Hematopoietic multipotent progenitor cell treated with erythropoietin and hydrocortisone succinate and interleukin-3 and kit ligand, for 6 days (in vitro differentiated cells): ENCODE measurements at regions not wholly inside any gene's neighbourhood (a gene's known extent, or its start where the extent isn't known, plus 50 kb on each side); places are given as distances from the start of the nearest gene placed in this dataset.

ENCODE experiments used
- DNase-seq: peaks from one replicate; pipeline ENCODE4 v3.0.0-alpha.2; 2015

DNA sequence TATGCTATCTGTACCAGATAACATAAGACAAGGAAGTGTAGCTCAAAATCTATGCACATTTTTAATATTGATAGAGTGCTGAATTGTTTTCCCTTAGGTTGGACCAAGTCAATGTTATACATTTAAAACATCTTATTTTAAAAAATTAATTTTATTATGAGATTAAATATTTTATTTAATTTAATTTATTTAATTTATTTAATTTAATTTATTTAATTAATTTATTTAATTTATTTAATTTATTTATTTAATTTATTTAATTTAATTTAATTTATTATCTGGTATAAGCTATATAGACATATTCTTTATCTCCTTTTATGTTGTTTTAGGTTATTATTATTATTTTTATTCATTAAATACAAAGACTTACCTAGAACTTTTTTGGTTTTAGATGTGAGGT lies 551.7 kb upstream of the LRRTM1 start:
- DNase-seq = no peak

DNA sequence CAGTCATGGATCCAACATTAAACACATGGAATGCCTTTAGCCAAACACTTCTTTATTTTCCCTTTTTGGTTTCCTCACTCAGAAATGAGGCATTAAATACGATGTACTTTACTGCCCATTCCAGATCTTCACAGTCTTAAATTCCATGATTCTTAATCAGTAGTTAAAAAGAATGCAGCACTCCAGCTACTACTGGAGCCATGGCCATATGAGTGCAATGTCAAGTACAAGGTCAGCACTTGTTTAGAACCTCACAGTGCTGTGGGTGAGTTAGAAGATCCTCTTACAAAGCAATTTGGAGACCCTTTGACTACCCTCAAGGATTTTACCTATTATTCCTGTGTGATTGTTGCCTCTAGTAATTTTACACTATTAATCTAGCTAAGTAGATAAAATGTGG lies 550.3 kb upstream of the LRRTM1 start:
- DNase-seq = no peak

DNA sequence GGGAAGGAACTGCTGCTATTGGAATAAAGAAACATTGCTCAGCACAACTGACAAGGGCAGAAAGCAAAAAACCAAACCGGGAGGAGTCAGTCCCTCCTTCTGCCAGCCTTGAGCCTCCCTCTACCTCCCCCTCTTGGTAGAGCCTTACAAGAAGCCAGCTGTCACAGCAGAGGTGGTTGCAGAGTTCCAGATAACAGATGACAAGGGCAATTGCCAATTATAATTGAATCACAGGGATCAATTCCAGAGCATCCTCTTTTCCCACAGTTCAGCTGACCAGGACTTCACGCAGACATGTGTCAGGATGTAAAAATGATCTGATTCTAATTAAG lies 548.2 kb upstream of the LRRTM1 start:
- no peak for DNase-seq

DNA sequence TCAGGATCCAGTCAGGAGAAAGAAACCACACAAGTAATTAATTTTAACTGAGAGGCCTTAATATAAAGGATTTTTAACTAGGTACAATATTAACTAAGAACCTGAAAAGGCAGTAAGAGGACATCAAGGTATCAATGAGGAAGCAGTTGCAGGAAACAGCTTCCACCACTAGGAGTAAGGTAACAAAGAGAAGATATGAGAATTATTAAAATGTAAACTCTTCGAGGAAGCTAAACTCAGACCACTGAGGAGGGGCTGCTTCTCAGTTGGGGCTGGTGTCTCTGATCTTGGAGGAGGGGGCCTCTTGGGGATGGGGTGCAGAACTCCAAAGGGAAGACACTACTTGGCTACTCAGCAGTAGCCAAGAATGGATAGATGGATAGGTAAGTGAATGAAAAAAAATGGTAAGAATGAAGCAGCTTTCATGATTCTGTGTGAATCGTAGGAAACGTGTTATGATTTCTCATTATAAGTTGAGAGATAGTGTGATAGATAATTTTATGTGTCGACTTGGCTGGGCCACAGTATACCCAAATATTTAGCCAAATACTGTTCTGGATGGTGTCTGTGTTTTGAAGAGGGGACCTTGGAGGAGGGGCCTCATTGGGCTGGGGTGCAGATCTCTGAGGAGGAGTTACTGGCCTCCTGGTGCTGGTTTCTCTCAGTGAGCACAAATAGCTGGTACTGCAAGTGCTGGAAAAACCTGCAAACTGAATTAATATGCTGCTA lies 547.7 kb upstream of the LRRTM1 start:
- no peak for DNase-seq

DNA sequence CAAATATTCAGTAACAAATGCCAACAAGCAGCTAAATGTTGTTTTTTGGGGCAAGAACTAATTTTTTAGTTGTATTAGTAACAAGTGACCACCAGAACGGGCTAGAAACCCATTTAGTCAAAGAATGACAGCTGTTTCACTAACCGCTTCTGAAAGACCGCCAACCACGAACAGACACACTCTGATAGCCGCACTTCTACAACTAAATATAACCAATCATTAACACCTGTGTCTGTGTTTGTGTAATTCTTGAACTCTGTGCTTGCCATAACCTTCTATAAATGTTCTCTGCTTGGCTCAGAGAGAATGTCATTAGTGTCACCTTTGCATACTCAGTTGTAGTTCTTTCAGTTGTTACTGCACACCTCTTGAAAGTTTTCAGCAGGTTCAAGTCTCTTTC lies 526.3 kb upstream of the LRRTM1 start:
- DNase-seq = no peak

DNA sequence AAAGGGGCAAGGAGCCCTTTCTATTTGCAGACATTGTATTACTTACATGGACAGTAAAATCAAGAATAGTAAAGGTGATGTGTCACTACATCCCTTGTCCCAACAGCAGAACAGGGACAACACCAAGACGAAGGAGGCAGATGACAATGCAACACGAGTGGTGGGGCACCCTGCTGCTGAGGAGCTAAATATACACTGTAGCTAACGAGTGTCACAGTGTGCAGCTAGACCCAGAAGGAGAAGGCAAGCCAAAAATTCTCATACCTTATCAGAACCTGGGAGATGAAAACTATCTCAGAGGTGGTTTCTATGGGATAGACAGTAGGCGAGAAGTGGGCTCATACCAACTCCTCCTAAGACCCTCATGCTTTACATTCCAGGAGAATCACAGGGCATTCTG lies 518.4 kb upstream of the LRRTM1 start:
- DNase-seq = no peak

DNA sequence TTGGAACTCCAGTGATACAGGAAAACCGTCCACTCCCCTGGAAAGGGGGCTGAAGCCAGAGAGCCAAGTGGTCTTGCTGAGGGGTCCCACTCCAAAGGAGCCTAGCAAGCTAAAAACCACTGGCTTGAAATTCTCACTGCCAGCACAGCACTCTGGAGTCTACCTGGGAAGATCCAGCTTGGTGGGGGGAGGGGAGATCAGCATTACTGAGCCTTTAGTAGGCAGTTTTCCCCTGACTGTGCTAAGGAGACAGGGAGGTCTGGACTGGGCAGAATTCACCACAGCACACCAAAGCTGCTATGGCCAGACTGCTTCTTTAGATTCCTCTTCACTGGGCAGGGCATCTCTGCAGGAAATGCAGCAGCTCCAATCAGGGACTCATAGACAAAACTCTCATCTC lies 510.7 kb upstream of the LRRTM1 start:
- no peak for DNase-seq

DNA sequence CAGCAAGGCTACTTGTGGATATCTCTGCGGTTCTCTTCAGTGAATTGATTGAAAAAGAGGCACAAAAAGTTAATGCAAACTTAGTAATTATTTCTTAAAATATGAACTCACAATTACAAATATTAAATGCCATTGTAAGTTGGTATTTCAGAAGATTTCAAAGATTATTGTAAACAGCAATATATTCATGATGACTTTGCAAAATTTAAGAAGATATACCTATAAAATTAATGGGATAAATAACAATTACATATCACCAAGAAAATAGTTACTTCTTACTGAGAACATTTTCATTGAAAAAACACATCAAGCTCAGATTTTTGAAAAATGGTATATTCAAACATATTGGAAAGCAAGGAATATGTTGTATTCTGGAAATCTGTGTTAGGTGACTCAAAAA lies 482.0 kb upstream of the LRRTM1 start:
- DNase-seq = no peak

DNA sequence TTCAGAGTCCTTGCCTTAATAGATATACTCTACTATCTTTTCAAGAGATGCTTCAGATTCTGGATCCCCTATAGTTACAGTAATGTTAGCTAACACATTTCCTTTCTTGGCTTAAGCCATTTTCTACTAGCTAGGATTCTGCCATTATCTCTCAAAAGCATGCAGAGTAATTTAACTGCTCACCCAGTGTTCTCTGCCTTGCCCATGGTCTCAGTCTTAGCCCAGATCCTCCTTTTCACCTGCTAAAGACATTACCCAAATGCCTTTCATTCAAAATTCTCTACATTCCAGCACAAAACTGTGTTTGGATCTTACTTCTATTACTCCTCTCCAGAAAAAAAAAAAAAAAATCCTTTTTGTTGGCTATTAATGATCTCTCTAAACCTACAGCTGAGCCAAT lies 474.2 kb upstream of the LRRTM1 start:
- DNase-seq = no peak

DNA sequence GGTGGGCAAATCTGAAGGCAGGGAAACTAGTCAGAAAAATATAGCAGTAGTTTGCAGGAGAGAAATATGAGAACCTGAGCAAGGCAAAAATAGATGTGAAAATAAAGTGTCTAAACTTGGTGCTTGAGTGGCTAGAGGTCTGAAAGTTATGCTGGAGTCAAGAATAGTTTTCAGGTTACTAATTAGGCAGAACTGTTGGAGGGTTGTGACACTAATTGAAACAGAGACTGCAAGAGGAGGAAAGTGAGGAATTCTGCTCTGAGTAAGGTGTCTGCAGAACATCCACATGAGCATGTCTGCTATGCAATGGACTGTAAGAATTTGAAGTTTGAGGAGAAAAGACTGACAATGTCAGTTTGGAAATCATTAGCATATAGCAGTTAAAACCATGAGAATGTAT lies 444.0 kb upstream of the LRRTM1 start:
- no peak for DNase-seq

DNA sequence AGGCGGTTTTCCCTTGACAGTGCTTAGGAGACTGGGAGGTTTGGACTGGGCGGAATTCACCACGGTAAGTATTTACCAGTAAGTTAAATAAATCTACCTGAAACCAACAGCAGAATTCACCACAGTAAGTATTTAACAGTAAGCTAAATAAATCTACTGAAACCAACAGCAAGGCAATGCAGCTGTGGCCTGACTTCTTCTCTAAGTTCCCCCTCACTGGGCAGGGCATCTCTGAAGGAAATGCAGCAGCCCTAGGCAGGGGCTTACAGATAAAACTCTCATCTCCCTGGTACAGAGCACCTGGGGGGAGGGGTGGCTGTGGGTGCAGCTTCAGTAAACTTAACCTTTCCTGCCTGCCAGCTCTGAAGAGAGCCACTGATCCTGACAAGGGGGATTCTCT lies 432.5 kb upstream of the LRRTM1 start:
- no peak for DNase-seq

DNA sequence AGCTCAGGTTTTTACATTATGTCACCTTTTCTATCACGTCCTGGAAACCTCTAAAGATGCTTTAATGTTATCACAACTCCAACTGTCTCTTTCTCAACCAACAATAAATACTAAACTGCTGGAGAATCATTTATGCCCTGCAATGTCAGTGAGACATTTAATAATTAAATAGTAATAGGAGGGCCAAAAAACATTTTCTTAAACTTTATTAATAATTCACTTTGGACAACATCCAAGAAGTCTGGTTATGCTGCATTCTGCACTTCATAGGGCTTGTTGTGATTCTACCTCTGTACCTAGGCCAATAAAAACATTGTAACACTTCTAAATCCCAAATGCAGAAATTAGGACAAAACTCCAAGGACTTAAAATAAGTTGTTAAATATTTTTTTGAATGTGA lies 420.4 kb upstream of the LRRTM1 start:
- DNase-seq = no peak

DNA sequence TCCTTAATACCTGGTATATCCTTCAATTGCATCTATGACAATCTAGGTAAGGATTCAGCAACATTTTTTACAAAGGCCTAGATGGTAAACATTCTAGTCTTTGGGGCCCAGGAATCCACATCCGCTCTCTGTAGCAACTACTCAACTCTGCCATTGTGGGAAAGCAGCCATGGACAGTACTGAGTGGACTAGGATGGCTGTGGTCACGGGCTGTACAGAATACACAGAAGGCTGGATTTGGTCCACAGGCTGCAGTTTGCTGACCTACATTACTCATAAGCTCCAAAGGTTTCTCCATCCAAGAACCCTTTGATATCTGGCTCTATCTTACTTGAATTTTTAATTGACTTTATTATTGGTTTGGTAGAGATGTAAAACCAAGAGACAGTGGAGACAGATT lies 418.3 kb upstream of the LRRTM1 start:
- DNase-seq = no peak

DNA sequence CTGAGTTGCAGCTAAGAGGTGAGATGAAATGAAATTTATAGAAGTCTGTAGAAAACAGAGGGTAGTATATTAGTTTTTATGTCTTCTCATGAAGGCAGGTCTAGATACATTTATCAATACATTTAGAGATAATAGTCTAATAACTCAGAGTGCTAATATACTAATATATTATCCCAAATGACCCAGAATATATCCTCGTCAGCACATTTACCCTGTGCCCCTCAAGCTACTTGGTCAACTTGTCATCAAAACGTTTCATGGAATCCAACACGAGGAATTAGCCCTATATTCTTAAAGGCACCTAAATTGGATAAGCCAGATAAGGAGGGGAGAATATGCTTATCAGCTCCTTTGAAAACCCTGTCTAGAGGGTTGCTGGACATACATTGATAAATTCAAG lies 415.1 kb upstream of the LRRTM1 start:
- no peak for DNase-seq

DNA sequence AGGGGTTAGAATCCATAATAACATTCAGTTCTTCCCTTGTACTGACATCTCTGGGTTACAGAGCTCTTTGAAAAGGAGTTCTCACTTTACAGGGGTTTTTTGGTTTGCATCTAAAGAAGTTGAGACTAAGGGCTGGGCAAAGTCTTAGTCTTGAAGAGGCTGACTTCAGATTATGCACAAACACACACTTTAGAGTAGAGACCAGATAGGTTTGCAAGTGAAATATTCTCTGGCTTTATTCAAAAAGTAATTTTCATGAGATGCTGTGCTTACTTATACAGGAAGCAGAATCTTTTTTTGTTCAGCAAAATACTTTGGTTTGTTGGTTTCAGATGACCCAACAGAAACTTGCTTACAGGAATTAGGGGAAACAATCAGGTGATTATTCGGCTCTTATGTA lies 410.9 kb upstream of the LRRTM1 start:
- DNase-seq = no peak

DNA sequence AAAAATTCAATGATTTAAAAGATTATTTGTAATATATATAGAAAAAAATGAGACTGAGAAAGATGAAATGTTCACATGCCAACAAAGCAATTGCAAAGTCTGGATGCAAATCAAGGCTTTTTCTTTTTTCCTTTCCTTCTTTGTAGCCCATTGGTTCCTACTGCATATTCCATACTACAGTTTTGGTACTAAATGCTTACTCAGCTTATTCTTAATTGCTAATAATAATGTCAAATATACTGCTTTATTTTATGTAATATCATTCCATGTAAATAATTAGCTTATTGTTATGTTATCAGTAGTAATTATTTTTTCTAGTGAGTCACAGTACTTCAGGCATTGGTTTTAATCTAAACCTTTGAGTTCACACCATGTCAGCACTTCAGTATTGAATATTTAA lies 407.4 kb upstream of the LRRTM1 start:
- DNase-seq = no peak

DNA sequence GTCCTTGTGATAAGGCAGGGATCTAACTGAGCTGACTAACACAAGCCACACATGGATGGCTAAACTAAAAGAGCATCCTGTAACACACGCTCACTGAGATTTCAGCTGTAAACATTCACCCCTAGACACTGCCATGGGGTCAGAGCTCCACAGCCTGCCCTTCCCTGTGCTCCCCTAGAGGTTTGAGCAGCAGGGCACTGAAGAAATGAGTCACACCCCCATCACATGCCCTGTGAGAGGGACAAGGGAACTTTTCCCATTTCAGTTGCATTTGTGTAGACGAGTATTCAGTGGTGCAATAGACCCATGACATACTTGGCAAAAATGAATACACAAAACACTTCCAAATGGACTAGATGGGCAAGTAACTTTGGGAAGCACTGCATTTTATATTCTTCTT lies 402.4 kb upstream of the LRRTM1 start:
- DNase-seq = no peak

DNA sequence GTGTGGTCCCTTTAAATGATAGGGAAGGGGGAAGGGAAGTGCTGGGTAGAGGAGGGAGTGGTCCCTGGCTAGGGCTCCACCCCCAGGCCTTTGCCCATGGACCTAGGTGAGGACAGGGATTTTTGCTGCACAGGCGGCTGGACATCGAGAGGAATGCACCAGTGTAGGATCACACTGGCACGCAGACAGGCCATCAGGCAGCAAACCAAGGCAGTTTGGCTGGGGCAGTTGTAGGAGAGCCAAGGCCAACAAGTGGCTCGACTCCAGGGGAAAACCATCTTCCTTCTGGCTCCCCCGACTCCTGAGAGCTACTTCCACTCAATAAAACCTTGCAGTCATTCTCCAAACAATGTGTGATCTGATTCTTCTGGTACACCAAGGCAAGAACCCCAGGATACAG lies 402.0 kb upstream of the LRRTM1 start:
- DNase-seq = no peak

DNA sequence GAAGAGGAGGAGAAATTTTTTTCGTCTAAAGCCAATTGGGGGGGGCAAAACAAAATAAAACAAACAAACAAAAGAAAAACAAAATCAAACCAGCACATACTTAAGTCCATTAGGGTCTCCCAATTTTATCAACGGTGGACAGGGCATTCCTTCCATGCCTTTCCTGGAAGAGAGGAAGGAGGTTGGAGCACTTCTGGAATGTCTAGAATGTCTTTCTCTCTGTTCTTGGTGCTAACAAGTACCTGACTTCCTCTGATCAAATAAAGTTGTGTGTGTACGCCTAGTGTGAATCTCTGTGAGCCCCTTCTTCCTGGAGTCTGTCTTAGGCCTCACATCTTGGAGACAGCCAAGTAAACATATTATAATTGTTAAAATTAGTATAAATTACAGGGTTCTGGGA lies 399.0 kb upstream of the LRRTM1 start:
- no peak for DNase-seq

DNA sequence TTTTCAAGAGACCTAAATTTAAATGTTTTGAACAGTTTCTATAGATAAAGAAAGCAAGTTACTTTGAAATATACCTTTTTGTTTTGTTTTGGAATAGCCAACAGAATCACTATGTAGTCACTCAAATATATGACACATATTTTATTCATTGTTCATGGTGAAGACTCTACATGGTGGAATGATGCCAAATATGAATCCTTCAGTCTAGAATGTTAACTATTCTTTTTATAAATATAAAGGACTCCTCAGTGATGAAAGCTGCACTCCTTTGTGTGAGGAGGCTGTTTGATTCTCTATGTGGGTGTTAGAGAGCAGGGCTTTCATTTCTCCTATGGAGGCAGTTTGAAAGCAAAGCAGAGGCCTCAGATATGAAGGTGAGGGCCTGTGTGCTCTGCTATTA lies 396.4 kb upstream of the LRRTM1 start:
- no peak for DNase-seq
